ENCODE measurements at regions not wholly inside any gene's neighbourhood (a gene's known extent, or its start where the extent isn't known, plus 50 kb on each side); places are given as distances from the start of the nearest gene placed in this dataset.

DNA sequence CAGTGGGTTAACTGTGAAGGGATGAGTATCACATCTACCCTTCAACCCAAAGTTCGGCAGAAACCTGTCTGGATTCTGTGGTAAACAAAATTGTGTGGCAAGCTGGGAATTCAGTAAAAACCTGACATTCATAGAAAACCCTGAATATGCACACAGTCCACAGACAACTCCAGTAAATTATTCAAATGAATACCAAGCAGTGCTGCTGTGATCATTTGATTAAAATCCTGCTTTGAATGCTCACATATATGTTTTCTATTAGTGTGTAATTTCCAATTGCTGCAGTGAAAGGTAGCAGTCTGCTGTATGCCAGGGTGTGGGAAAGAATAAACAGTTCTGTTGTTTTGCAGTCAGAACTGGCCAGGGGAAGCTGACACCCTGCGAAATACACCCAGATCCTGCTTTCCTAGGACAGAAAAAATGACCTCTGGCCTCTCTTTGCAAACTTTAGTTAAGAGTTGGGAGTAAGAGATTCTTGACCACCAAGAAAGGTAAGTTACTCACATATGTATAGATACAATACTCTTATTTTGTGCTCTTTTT lies 217.8 kb downstream of the FAM76B start:
- TF ChIP-seq, protein P1, sequence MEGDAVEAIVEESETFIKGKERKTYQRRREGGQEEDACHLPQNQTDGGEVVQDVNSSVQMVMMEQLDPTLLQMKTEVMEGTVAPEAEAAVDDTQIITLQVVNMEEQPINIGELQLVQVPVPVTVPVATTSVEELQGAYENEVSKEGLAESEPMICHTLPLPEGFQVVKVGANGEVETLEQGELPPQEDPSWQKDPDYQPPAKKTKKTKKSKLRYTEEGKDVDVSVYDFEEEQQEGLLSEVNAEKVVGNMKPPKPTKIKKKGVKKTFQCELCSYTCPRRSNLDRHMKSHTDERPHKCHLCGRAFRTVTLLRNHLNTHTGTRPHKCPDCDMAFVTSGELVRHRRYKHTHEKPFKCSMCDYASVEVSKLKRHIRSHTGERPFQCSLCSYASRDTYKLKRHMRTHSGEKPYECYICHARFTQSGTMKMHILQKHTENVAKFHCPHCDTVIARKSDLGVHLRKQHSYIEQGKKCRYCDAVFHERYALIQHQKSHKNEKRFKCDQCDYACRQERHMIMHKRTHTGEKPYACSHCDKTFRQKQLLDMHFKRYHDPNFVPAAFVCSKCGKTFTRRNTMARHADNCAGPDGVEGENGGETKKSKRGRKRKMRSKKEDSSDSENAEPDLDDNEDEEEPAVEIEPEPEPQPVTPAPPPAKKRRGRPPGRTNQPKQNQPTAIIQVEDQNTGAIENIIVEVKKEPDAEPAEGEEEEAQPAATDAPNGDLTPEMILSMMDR (IDR thresholded peaks at IDR 0.05): no peak
- no peak for TF ChIP-seq EZH2 (IDR thresholded peaks at IDR 0.05; ENCODE audit: borderline replicate concordance, insufficient read depth, low read depth, low read length, poor library complexity, severe bottlenecking)

Measured in B cell (primary cell).